ENCODE measurements at regions not wholly inside any gene's neighbourhood (a gene's known extent, or its start where the extent isn't known, plus 50 kb on each side); places are given as distances from the start of the nearest gene placed in this dataset.

GRCh38 chr5:118199801-118200200 lies 788.5 kb downstream of the DTWD2 start:
- no peak for TF ChIP-seq CTCF (conservative IDR thresholded peaks at IDR 0.05 in 1 of 2, IDR thresholded peaks at IDR 0.05 in 1 of 2; ENCODE audit: extremely low read depth in 1 of 2, insufficient read depth in 1 of 2, low read depth in 1 of 2, low read length in 2 of 2)
- TF ChIP-seq EZH2 (IDR thresholded peaks at IDR 0.05; ENCODE audit: borderline replicate concordance, low read length): no peak

Data from mammary epithelial cell (primary cell).